ENCODE measurements at regions not wholly inside any gene's neighbourhood (a gene's known extent, or its start where the extent isn't known, plus 50 kb on each side); places are given as distances from the start of the nearest gene placed in this dataset.
"Not testable (repeated sequence)": the region's sequence is repeated elsewhere in the genome, so short reads cannot be mapped to it uniquely, and the experiment has no call there.

DNA sequence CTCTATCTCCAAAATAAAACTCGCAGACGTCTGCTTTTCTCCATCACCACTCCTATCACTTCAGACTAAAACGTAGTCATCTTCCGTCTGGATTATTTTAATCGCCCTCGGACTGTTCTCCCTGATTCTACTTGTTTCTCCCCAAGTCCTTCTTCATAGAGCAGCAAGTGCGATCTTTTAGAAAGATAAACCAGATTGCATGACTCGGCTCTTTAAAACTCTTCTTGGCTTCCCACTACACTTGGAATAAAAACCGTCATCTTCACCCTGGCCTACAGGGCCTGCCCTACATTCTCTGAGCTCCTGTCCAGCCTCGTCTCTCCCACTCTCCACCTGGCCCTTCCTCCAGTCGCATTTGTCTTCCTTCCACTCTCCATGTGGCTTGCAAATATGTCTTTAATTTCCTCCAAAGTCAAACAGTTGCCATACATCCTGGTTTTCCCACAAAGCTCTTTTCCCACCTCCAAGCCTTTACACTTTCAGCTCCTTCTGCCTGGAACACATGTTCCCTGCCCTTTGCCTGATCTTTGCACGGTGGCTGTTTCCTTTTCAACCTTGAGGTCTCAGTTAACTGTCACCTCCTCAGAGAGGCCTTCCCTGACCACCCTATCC lies 70.5 kb upstream of the DHX40 start:
- DNase-seq, result no peak

DNA sequence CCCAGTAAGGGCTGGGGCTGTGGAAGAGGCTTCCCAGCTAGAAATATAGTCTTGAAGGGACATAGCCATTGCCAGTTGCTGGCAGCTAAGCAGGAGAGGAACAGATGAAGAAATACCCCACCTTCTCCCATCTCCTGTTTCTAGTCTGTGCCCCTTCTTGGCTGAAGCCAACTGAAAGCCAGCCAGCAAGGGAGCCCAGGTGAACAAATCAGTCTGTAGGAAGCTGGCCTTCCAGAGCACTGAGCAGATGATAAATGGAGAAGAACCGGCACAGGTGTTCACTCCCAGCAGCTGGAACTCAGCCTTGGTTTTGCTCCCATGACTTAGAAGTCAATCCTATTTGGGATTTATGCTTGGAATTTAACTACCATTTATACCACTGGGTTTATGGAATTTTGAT lies 69.2 kb upstream of the DHX40 start:
- no peak for DNase-seq

DNA sequence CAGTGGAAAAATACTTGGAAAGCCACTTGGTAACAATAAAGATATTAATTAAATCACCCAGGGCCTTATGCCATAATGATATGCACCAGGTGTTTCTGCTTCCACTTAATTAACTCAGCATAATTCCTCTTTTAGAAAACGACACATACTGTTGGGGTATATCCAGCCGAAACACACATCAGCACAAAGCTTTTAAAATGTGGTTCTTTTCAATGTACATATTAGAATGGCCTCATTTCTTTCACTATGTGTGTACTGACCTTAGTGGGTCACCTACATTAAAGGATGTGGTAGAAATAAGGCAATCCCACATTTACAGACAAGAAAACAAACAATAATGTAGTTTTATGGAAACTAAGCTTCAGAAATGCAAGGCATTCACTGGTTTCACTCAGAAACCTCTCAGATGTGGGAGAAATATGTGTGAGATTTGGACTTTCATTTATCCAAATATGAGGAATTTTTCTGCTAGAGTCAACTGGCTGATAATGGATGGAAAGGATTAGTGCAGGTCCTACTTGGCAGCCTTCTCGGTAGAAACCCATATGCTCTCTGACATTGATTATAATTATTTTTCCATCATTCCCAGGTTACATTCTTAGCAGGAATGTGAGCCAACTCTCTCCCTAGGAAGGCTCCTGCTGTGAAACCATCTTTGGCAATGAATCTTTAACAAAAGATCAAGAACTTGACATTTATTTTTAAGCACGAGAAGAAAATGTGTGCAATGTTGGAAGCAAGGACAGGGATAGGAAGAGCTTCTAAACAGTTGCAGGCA lies 66.7 kb upstream of the DHX40 start:
- DNase-seq, result peak; percentile 47

DNA sequence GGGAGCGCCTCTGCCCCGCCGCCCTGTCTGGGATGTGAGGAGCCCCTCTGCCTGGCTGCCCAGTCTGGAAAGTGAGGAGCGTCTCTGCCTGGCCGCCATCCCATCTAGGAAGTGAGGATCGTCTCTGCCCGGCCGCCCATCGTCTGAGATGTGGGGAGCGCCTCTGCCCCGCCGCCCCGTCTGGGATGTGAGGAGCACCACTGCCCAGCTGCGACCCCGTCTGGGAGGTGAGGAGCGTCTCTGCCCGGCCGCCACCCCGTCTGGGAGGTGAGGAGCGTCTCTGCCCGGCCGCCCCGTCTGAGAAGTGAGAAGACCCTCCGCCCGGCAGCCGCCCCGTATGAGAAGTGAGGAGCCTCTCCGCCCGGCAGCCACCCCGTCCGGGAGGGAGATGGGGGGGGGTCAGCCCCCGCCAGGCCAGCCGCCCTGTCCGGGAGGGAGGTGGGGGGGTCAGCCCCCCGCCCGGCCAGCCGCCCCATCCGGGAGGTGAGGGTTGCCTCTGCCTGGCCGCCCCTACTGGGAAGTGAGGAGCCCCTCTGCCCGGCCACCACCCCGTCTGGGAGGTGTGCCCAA lies 65.2 kb upstream of the DHX40 start:
- DNase-seq, result not testable (repeated sequence)

DNA sequence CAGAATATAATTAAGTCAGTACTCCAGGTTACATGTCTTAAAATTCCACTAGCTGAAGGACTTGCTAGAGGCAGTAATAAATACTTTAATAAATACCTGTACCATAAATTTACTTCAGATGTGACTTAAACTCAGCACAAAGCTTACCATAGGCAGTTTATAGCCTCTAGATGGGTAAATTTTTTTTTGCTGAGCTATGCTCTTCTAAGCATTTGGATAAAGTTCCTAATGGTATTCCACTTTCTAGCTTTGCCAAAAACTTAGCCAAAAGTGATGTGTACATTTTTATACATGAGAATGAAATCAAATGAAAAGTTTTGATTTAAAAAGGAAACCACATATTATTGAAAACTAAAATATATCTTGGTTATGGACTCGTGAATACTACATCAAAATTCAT lies 63.7 kb upstream of the DHX40 start:
- no peak for DNase-seq

DNA sequence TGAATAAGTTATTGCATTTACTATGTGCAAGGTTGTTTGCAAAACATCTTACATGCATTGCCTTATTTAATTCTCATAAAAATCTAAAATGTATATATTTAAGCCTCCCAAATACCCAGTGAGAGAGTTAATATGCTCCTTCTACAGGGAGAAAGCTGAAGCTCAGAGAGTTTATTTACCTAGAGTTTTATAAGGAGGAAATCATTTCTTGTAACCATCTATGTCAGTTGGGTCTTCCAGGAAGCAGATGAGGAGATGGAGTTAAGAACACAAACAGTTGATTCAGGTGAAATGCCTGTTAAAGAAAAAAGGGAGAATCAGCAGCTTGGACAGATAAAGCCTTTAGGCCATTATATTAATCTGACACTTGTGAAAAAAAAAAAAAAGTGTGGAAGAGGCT lies 62.6 kb upstream of the DHX40 start:
- no peak for DNase-seq

DNA sequence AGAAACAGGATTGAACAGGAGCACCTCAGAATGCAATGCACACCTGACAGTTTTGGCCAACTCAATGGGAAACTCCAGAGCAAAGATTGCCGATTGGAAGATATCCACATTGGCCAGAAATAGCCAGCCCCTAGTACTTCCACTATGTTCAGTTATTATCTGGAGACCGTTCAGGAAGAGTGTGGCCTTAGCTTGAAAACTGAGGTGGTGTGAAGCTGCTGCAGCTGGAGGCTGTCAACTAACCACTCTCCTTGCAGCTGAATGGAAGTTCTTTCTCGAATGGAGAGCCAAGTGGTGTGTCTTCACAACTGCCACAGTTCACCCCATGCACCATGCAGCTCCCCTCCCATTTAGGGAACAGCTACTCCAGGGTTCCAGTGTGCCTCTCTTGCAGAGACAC lies 61.9 kb upstream of the DHX40 start:
- no peak for DNase-seq

DNA sequence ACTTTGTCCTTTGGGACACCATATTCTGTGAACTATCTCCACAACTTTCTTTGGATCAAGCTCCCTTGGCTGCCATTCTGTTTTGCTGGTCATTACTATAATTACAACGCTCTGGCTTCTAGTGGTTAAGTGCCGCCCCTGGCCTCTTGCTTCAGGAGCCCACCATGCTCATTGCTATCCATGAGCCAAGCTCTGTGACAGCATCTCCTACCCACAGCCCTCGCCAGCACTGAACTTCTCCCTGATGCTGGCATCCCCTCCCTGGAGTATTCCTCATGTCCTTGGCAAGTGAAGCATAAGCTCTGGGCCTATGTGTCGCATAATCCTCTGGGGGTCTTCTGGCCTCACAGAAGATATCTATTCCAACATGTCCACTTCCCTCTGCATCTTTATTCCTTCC lies 60.6 kb upstream of the DHX40 start:
- DNase-seq, result no peak

DNA sequence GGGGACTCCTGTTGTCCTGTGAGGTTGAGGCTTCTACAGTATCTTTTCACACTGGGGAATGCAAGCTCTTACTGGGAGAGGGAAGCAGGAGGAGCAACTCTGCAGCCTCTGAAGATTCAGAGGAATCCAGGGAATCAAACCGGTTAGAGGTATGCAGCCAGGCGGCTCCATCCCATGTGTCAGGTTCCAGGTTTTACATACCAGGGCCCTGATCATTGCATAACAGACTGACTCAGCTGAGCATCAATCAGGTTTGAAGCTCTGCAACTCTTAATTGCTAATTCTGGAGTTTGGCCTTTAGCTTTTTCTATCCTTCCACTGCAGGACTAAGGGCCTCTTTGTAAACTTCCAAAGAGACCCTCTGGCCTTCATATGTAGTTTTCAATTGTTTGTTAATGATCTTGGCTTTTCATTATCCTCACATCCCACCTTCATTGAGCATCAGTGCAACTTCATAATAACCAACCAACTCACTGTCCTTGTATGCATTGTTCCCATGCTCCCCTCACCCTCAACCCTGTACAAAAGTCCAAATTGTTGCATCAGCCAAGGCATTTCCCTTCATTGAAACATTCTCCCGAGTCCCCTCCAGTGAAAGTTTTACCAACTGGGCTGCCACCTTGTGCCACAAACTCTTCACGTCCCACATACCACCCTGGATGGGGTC lies 59.7 kb upstream of the DHX40 start:
- DNase-seq, result no peak

DNA sequence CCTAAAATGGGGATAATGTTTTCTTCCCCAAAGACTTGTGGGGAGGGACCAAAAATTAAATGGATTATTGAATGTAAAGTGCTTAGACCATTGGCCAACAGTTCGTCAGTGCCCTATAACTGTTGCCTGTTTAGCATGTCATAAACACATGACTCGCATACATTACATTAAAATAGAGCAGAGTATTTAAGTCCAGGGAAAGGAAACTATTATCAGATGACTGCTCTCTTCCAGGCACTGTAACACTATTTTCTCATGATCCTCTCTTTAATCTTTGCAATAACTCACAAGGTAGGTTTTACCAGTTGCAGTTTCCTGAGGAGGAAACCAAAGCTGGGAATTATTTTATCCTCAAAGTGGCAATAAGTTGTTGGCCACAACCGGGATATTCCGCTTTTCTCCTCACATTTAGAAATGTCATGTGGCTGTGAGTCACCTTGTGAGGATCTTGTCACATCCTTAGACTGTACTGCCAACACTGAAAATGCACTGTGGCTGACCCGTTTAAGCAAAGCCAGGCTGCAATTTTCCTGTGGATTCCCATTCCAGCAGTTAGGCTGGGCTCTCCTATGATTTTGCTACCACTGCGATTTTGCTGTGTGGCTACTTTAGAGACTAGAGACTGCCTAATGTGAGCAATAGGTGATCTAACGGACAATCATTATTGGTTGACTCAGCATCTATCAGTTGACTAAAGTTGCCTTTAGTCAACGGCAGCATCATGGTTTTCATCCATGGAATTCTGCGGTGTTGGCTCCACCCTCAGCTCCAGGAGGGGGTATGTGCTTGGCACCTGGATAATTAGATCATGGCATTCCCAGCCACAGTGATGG lies 58.3 kb upstream of the DHX40 start:
- peak; percentile 66 for DNase-seq

DNA sequence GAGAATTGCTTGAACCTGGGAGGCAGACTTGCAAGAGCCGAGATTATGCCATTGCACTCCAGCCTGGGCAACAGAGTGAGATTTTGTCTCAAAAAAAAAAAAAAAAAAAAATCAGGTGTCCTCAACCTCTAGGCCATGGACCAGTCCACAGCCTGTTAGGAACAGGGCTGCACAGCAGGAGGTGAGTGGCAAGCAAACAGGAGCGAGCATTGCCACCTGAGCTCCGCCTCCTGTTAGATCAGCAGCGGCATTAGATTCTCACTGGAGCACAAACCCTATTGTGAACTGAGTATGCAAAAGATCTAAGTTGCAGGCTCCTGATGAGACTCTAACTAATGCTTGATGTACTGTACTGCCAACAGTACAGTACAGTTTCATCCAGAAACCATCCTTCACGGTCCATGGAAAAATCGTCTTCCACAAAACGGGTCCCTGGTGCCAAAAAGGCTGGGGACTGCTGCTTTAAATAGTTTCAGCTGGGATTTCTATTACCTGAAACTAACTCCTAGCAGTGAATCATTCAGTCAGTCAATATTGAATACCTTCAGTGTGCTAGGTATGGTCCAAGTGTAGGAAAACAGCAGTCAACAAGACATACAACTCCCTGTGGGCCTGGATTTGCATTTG lies 56.3 kb upstream of the DHX40 start:
- DNase-seq, result no peak

DNA sequence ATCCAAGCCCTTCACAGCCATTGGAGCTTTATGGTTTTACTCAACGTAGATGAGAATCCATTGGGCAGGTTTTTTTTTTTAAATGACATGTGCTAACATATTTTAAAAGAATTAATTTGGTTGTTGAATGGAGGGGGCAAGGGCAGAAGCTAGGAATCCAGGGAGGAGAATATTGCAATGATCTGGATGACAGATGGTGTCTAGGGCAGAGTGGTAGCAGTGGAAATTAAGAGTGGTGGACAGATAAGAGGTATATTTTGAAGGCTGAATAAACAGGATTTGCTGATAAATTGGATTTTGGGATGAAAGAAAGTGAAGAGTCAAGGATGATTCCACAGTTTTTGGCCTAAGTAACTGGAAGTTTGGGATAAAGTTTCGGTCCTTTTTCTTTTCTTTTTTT lies 54.8 kb upstream of the DHX40 start:
- DNase-seq, result no peak

DNA sequence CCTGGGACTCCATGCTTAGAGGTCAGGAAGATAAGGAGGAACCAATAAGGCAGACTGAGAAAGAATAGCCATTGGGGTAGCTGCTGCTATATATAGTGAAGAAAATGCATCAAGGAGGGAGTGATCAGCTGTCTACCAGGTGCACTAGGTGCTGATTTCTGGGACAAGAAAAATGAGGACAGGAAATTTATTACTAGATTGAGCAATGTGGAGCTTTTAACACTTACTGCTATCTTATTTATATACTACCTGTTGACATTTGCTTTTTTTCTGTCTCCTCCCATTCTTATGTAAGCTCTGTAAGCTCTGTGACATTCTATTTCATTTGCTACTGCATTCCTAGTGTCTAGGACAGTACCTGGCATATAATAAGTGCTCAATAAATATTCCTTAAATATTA lies 53.7 kb upstream of the DHX40 start:
- DNase-seq, result no peak

DNA sequence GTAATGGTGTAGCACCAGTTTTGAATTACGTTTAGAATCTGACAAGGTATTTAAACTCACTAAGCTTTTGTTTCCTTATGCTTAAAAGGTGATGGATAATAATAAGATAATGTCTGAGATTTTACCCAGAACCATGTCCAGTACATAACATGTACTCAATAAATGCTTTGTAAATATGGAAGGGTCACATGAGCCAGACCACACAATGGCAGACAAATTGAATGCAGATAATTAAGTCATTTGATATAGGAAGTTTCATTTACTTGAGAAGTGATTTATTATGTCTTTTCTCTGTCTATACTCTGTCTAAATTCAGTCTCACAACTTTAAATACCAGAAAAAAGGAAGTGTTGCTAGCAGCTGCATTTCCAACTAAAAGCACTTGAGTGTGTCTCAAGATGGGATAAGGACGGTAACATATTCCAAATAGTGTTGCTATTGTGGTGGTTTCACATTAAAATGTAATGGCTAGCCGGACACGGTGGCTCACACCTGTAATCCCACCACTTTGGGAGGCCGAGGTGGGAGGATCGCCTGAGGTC lies 52.5 kb upstream of the DHX40 start:
- no peak for DNase-seq

DNA sequence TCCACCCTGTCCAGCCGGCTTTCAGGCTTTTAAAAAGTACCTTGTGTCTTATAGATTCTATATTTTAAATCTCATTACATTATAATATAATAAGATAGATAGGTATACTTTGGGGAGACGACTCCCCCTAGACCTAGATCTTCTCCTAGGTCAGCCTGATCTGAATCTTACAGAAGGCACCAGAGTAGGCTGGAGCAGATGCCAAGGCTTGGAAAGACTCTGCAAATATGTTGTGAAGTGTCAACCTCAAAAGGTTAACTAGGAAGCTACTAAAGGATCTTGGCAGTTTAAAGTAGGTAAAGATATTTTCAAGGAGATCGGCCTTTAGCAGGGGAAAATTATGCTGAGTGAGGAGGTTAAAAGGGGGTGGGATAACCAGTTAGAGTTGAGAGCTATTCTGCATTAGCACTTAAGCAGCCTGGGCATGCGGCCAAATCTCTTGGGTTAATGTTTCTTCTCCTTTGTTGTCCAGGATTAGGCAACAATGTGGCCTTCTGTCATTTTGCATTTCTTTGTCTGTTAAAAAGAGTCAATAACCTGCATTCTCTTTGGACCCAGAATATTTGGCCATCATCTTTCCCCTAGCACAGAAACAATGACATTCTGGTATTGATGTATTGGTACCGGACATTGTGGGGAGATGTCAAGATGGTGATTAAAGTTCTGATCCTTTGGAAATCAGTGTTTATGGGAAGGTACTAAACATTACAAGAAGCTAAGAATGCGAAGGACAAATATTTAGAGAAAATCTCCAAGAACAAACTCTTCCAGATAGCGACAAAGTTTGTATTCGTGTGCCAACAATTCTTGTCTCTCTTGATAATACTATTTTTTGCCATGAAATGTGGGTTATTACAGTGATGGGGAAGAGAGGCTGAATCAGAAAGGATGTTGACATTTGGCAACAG lies 51.2 kb upstream of the DHX40 start:
- peak; percentile 59 for DNase-seq
